ENCODE measurements at regions not wholly inside any gene's neighbourhood (a gene's known extent, or its start where the extent isn't known, plus 50 kb on each side); places are given as distances from the start of the nearest gene placed in this dataset.
"Not testable (repeated sequence)": the region's sequence is repeated elsewhere in the genome, so short reads cannot be mapped to it uniquely, and the experiment has no call there.

- DNase-seq = no peak
Measured at GRCh38 chr6:106740287-106740686, 110.9 kb downstream of the QRSL1 start.

GRCh38 chr6:106739387-106739786 lies 110.0 kb downstream of the QRSL1 start:
- DNase-seq = no peak

GRCh38 chr6:106736502-106736901 lies 107.1 kb downstream of the QRSL1 start:
- DNase-seq = no peak

- DNase-seq = no peak
Measured at GRCh38 chr6:106735828-106736227, 106.5 kb downstream of the QRSL1 start.

- no peak for DNase-seq
Measured at GRCh38 chr6:106735136-106735633, 105.8 kb downstream of the QRSL1 start.

- no peak for DNase-seq
Measured at GRCh38 chr6:106733386-106733785, 104.0 kb downstream of the QRSL1 start.

GRCh38 chr6:106732376-106732940 lies 103.1 kb downstream of the QRSL1 start:
- DNase-seq = no peak

- DNase-seq = no peak
Measured at GRCh38 chr6:106731843-106732160, 102.4 kb downstream of the QRSL1 start.

GRCh38 chr6:106731144-106731842 lies 101.9 kb downstream of the QRSL1 start:
- DNase-seq = no peak

- DNase-seq = no peak
Measured at GRCh38 chr6:106730718-106731117, 101.3 kb downstream of the QRSL1 start.

GRCh38 chr6:106730264-106730663 lies 100.9 kb downstream of the QRSL1 start:
- DNase-seq = no peak

GRCh38 chr6:106729841-106730240 lies 100.5 kb downstream of the QRSL1 start:
- DNase-seq = no peak

- DNase-seq = no peak
Measured at GRCh38 chr6:106728296-106728870, 99.0 kb downstream of the QRSL1 start.

GRCh38 chr6:106727480-106728149 lies 98.2 kb downstream of the QRSL1 start:
- no peak for DNase-seq

GRCh38 chr6:106724848-106725247 lies 95.5 kb downstream of the QRSL1 start:
- DNase-seq = no peak

- DNase-seq = no peak
Measured at GRCh38 chr6:106724337-106724736, 95.0 kb downstream of the QRSL1 start.

- DNase-seq = not testable (repeated sequence)
Measured at GRCh38 chr6:106723419-106723818, 94.0 kb downstream of the QRSL1 start.

GRCh38 chr6:106721189-106721588 lies 91.8 kb downstream of the QRSL1 start:
- not testable (repeated sequence) for DNase-seq

All from activated CD4-positive, alpha-beta T cell treated with anti-CD3 and anti-CD28 coated beads for 48 hours (primary cell).